ENCODE measurements at regions not wholly inside any gene's neighbourhood (a gene's known extent, or its start where the extent isn't known, plus 50 kb on each side); places are given as distances from the start of the nearest gene placed in this dataset.

- no peaks in the 10 kb centered on the region for H3K4me1 ChIP-seq
- H3K36me3 ChIP-seq: no peaks in the 10 kb centered on the region
- no peak overlapping the region for H3K27ac ChIP-seq
- no peaks in the 10 kb centered on the region for H3K27me3 ChIP-seq
- H3K4me3 ChIP-seq: no peak overlapping the region
- DNase-seq: no peak
- no peaks in the 10 kb centered on the region for H3K9me3 ChIP-seq (replicated peaks)
Measured at GRCh38 chr10:8460626-8461025, 406.1 kb downstream of the GATA3 start.

DNA sequence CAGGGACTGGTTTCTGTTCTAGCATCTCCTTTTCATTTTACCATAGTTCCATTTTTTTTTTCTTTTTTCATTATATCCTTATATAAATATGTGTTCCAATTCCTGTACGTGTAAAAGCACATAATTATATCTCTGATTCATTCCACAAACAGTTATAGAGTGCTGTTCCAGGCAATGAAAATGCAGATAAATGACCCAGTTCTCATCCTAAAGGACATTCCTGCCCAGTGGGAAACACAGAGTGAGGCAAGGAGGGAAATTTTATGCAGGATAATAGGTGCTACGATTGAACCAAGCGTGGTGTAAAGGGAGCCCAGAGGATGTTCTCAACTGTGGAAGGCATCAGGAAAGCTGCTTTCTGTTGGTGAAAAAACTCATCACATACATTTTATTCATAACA lies 408.1 kb downstream of the GATA3 start:
- Histone ChIP-seq H3K9me3 (replicated peaks) (no peaks in the 10 kb centered on the region), H3K4me3 (no peak overlapping the region), H3K4me1 (no peaks in the 10 kb centered on the region), H3K27ac (no peak overlapping the region), H3K36me3 (no peaks in the 10 kb centered on the region), H3K27me3 (no peaks in the 10 kb centered on the region)
- DNase-seq: no peak

DNA sequence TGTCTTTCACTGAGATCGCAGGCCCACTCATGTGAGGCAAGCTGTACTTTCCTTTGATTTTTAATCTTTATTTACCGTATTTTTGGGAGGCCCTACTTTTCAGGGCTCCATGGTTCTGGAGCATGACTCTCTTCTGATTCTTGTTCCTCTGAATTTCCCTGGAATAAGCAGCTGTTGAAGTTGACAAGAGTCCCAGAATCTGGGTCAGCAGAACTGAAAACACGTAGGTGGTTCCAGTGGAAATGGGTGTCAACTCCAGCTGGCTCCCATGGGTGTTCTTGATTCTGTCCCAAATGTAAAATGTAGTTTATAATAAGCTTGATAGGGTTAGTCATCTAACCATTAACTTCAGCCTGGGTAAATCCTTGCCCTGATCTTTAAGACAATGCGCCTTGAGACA lies 409.4 kb downstream of the GATA3 start:
- no peak overlapping the region for H3K27ac ChIP-seq
- DNase-seq: no peak
- H3K4me1 ChIP-seq: no peaks in the 10 kb centered on the region
- H3K4me3 ChIP-seq: no peak overlapping the region
- no peaks in the 10 kb centered on the region for H3K27me3 ChIP-seq
- no peaks in the 10 kb centered on the region for H3K9me3 ChIP-seq (replicated peaks)
- no peaks in the 10 kb centered on the region for H3K36me3 ChIP-seq

- Histone ChIP-seq H3K27ac (no peak overlapping the region), H3K4me1 (no peaks in the 10 kb centered on the region), H3K4me3 (no peak overlapping the region), H3K36me3 (no peaks in the 10 kb centered on the region), H3K27me3 (no peaks in the 10 kb centered on the region), H3K9me3 (replicated peaks) (no peaks in the 10 kb centered on the region)
- no peak for DNase-seq
Measured at GRCh38 chr10:8468477-8468876, 414.0 kb downstream of the GATA3 start.

- Histone ChIP-seq H3K27me3 (no peaks in the 10 kb centered on the region), H3K9me3 (replicated peaks) (no peaks in the 10 kb centered on the region), H3K4me3 (no peak overlapping the region), H3K4me1 (no peaks in the 10 kb centered on the region), H3K36me3 (no peaks in the 10 kb centered on the region), H3K27ac (no peak overlapping the region)
- DNase-seq: no peak
Measured at GRCh38 chr10:8473205-8473604, 418.7 kb downstream of the GATA3 start.

GRCh38 chr10:8477300-8477699 lies 422.8 kb downstream of the GATA3 start:
- H3K36me3 ChIP-seq: no peaks in the 10 kb centered on the region
- H3K27me3 ChIP-seq: no peaks in the 10 kb centered on the region
- H3K4me1 ChIP-seq: no peaks in the 10 kb centered on the region
- H3K9me3 ChIP-seq (replicated peaks): no peaks in the 10 kb centered on the region
- H3K27ac ChIP-seq: no peak overlapping the region
- no peak overlapping the region for H3K4me3 ChIP-seq
- DNase-seq: no peak

- DNase-seq: no peak
- H3K9me3 ChIP-seq (replicated peaks): no peaks in the 10 kb centered on the region
- H3K4me1 ChIP-seq: no peaks in the 10 kb centered on the region
- no peaks in the 10 kb centered on the region for H3K27me3 ChIP-seq
- no peaks in the 10 kb centered on the region for H3K36me3 ChIP-seq
- H3K27ac ChIP-seq: no peak overlapping the region
- no peak overlapping the region for H3K4me3 ChIP-seq
Measured at GRCh38 chr10:8481718-8482504, 427.4 kb downstream of the GATA3 start.

DNA sequence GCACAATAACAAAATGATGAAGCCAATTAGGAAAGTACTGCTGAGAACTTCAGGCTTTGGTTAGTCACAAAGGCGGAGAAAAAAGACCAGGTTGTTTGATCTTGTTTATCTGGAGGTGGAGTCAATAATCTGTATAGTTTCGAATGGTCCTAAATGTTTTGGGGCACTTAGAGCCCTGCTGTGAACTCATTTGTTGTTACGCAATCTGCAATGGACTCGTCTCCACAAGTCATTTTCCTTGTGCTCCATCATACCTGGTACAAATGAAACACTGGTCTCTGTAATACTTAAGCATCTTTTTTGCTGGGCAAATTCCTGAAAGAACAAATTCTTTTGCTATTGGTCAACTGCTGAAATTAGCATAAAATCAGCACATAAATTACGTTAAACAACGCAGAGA lies 430.5 kb downstream of the GATA3 start:
- H3K4me3 ChIP-seq: no peak overlapping the region
- no peak overlapping the region for H3K27ac ChIP-seq
- H3K4me1 ChIP-seq: no peaks in the 10 kb centered on the region
- H3K9me3 ChIP-seq (replicated peaks): no peaks in the 10 kb centered on the region
- H3K36me3 ChIP-seq: no peaks in the 10 kb centered on the region
- no peaks in the 10 kb centered on the region for H3K27me3 ChIP-seq
- DNase-seq: no peak

DNA sequence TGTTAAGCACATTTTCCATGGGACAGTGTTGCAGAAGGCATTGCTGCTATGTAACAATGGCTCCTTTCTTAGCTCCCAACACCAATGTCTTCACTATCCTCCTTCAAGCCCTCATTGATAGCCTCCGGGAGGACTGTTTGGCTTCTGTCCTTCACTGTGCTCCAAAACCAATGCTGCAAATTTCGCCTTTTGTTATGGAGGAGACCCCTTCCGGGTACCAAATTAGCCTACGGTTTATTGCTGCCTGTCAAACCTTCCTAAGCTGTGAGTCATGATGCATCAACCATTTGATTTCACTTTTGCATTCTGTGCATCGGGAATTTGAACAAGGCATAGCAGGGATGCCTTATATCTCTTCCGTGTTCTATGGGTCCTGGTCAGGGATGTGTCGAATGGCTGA lies 432.9 kb downstream of the GATA3 start:
- no peak overlapping the region for H3K4me3 ChIP-seq
- H3K36me3 ChIP-seq: no peaks in the 10 kb centered on the region
- H3K4me1 ChIP-seq: no peaks in the 10 kb centered on the region
- DNase-seq: no peak
- no peaks in the 10 kb centered on the region for H3K27me3 ChIP-seq
- no peak overlapping the region for H3K27ac ChIP-seq
- H3K9me3 ChIP-seq (replicated peaks): no peaks in the 10 kb centered on the region

DNA sequence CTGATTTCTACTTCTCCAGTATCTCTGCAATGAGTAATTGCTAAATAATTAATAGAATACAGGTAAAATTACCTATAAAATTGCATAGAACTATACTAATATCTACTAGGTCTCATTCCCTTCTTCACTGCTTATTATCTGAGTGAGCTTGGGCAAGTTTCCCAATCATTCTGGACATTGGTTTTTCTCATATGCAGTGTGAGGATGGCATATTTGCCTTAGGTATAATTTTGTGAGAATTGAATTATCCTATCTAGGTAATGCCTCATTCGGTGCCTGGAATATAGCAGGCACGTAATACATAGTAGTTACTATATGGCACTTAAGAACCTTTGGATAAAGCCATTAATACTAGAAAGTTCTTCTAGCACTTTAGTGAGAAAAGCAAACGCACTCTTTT lies 434.7 kb downstream of the GATA3 start:
- Histone ChIP-seq H3K9me3 (replicated peaks) (no peaks in the 10 kb centered on the region), H3K27ac (no peak overlapping the region), H3K27me3 (no peaks in the 10 kb centered on the region), H3K4me1 (no peaks in the 10 kb centered on the region), H3K4me3 (no peak overlapping the region), H3K36me3 (no peaks in the 10 kb centered on the region)
- no peak for DNase-seq

DNA sequence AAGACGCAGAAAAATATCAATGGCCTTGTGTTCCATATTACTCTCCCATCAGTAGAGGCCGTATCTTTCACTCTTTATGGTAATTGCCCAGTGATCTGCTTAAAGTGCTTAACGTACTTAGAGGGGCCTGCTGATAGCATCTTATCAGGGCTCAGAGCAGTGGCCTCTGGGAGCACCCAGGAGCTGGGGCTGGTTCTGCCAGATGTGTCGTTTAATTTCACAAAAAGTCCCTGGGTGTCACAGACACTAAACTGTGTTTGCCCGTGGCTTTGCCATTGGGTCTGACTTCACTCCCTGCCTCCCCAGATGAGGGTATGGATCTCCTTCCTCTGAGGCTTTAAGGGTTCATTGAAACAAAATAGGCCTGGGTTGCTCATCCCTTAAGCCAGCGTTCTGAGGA lies 435.3 kb downstream of the GATA3 start:
- Histone ChIP-seq H3K4me1 (no peaks in the 10 kb centered on the region), H3K36me3 (no peaks in the 10 kb centered on the region), H3K27ac (no peak overlapping the region), H3K4me3 (no peak overlapping the region), H3K27me3 (no peaks in the 10 kb centered on the region), H3K9me3 (replicated peaks) (no peaks in the 10 kb centered on the region)
- no peak for DNase-seq

- Histone ChIP-seq H3K27me3 (no peaks in the 10 kb centered on the region), H3K9me3 (replicated peaks) (no peaks in the 10 kb centered on the region), H3K27ac (no peak overlapping the region), H3K4me1 (no peaks in the 10 kb centered on the region), H3K36me3 (no peaks in the 10 kb centered on the region), H3K4me3 (no peak overlapping the region)
- no peak for DNase-seq
Measured at GRCh38 chr10:8498290-8498689, 443.8 kb downstream of the GATA3 start.

DNA sequence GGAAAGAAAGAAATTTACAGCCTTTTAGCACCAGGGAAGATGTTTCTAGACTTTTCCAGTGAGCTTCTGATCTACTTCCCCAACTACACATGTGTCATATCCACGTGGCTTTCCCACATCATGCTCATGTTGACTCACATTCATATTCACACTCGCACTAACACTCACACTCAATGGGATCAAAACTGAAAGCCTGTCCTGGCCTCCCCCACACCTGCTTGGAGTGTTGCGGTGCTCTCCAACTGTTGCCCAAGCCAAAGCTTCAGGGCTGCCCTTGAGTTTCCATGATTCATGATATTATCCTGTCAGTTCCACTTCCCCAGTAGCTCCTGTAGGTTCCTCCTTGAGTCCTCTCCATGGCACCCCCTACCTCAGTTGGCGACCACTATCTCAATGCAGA lies 444.4 kb downstream of the GATA3 start:
- no peaks in the 10 kb centered on the region for H3K9me3 ChIP-seq (replicated peaks)
- no peak overlapping the region for H3K4me3 ChIP-seq
- H3K4me1 ChIP-seq: no peaks in the 10 kb centered on the region
- H3K27me3 ChIP-seq: no peaks in the 10 kb centered on the region
- H3K27ac ChIP-seq: no peak overlapping the region
- H3K36me3 ChIP-seq: no peaks in the 10 kb centered on the region
- DNase-seq: no peak

DNA sequence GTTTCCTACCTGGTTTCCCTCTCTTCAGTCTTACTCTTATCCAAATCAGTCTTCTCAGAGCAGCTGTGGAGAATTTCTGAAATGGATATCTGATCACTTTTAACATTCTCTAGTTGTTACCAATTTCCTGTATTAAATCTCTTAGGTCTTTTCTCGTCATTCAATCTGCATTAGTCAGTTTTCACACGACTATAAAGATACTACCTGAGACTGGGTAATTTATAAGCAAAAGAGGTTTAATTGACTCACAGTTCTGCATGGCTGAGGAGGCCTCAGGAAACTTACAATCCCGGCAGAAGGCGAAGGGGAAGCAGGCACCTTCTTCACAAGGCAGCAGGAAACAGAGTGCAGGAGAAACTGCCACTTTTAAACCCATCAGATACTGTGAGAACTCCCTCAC lies 444.8 kb downstream of the GATA3 start:
- no peak overlapping the region for H3K4me3 ChIP-seq
- H3K27ac ChIP-seq: no peak overlapping the region
- DNase-seq: no peak
- H3K36me3 ChIP-seq: no peaks in the 10 kb centered on the region
- H3K27me3 ChIP-seq: no peaks in the 10 kb centered on the region
- no peaks in the 10 kb centered on the region for H3K9me3 ChIP-seq (replicated peaks)
- H3K4me1 ChIP-seq: no peaks in the 10 kb centered on the region

DNA sequence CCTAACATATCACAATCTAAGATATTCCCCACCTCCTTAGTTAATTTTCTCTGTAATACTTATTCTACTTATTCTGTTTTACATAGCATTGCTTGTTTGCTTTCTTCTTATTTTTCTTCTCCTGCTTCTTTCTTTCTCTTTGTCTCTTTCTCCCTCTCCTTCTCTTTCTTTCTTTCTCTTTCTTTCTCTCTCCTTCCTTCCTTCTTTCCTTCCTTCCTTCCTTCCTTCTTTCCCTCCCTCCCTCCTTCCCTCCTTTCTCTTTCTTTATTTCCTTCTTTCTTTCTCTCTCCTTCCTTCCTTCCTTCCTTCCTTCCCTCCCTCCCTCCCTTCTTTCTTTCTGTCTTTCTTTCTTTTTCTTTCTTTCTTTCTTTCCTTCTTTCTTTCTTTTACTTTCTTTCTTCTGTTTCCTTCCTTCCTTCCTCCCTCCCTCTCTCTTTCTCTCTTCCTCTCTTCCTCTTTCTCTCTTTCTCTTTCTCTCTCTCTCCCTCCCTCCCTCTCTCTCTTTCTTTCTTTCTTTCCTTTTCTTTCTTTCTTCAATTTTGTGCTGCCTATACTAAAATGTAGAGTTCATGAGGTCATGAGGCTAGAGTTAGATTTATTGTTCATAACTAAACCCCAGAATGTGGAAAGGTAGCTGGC lies 445.4 kb downstream of the GATA3 start:
- Histone ChIP-seq H3K4me1 (no peaks in the 10 kb centered on the region), H3K27ac (no peak overlapping the region), H3K36me3 (no peaks in the 10 kb centered on the region), H3K4me3 (no peak overlapping the region), H3K9me3 (replicated peaks) (no peaks in the 10 kb centered on the region), H3K27me3 (no peaks in the 10 kb centered on the region)
- DNase-seq: no peak

DNA sequence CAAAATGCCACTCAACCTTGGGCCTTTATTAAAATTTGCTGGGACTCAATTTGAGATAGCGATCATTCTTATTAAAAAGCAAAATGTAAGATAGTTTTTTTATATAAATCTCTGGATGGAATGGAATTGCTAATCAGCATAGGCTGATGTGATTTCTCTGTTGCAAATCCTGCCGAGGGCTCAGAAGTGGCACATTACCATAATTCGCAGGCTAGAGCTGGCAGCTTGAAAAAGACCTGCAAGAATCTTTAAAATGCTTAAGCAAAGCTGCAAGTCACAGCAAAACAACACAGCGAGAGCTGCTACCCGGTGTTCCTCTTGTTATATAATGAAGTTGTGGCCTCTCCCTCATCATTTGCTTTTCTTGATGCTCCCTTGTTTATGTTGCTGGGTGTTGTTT lies 448.1 kb downstream of the GATA3 start:
- Histone ChIP-seq H3K4me1 (no peaks in the 10 kb centered on the region), H3K4me3 (no peak overlapping the region), H3K27me3 (no peaks in the 10 kb centered on the region), H3K9me3 (replicated peaks) (no peaks in the 10 kb centered on the region), H3K36me3 (no peaks in the 10 kb centered on the region), H3K27ac (no peak overlapping the region)
- no peak for DNase-seq

Data from SJCRH30 (cell line).